Retinal pigment epithelial cell (primary cell): ENCODE measurements at regions not wholly inside any gene's neighbourhood (a gene's known extent, or its start where the extent isn't known, plus 50 kb on each side); places are given as distances from the start of the nearest gene placed in this dataset.
"Not testable (repeated sequence)": the region's sequence is repeated elsewhere in the genome, so short reads cannot be mapped to it uniquely, and the experiment has no call there.

Source experiments
- DNase-seq: peaks from one replicate; pipeline ENCODE4 v3.0.0-alpha.2; 2010; ENCODE audit warnings: low read depth
- H3K4me3 ChIP-seq: 2 replicates; pipeline ENCODE4 v1.5.1; 2011; ENCODE audit warnings: mild to moderate bottlenecking, low read length, control low read depth, moderate library complexity
- TF ChIP-seq, protein P1 (sequence below): conservative IDR thresholded peaks from 2 replicates; pipeline ENCODE4 v1.5.1; 2011; ENCODE audit warnings: low read depth, low read length, control low read depth, inconsistent platforms

GRCh38 chr7:57216340-57216739 is 84.1 kb upstream of the ZNF479 start:
- DNase-seq, result no peak
- TF ChIP-seq, protein P1, sequence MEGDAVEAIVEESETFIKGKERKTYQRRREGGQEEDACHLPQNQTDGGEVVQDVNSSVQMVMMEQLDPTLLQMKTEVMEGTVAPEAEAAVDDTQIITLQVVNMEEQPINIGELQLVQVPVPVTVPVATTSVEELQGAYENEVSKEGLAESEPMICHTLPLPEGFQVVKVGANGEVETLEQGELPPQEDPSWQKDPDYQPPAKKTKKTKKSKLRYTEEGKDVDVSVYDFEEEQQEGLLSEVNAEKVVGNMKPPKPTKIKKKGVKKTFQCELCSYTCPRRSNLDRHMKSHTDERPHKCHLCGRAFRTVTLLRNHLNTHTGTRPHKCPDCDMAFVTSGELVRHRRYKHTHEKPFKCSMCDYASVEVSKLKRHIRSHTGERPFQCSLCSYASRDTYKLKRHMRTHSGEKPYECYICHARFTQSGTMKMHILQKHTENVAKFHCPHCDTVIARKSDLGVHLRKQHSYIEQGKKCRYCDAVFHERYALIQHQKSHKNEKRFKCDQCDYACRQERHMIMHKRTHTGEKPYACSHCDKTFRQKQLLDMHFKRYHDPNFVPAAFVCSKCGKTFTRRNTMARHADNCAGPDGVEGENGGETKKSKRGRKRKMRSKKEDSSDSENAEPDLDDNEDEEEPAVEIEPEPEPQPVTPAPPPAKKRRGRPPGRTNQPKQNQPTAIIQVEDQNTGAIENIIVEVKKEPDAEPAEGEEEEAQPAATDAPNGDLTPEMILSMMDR, result no peak
- no peak overlapping the region for H3K4me3 ChIP-seq

DNA sequence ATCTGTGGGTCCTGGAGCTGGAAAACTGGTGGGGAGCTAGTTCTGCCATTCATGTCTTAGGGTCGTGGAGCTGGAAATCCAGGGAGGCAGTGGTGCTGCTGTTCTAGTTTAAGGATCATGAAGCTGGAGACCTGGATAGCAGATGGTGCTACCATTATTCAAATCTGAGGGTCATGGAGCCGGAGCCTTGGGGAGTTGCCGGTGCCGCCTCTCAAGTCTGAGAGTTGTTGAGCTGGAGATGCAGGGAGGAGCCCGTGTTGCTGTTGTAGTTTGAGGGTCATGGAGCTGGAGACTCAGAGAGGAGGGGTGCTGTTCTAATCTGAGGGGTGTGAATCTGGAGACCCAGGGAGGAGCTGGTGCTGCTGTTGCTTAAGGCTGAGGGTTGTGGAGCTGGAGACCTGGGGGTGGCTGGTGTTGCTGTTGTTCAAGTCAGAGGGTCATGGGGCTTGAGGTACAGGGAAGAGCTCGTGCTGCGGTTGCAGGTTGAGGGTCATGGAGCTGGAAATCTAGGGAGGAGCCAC is 86.0 kb upstream of the ZNF479 start:
- no peak overlapping the region for H3K4me3 ChIP-seq
- no peak for DNase-seq
- TF ChIP-seq, protein P1, result no peak

DNA sequence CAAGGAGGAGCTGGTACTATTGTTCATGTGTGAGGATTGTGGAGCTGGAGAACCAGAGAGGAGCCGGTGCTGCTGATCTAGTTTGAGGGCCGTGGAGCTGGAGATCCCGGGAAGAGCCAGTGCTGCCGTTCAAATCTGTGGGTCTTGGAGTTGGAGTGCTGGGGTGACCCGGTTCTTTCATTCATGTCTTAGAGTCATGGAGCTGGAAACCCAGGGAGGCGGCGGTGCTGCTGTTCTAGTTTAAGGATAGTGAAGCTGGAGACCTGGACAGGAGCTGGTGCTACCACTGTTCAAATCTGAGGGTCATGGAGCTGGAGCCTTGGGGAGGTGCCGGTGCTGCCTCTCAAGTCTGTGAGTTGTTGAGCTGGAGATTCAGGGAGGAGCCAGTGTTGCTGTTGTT is 88.5 kb upstream of the ZNF479 start:
- no peak for DNase-seq
- TF ChIP-seq, protein P1, result no peak
- no peak overlapping the region for H3K4me3 ChIP-seq

DNA sequence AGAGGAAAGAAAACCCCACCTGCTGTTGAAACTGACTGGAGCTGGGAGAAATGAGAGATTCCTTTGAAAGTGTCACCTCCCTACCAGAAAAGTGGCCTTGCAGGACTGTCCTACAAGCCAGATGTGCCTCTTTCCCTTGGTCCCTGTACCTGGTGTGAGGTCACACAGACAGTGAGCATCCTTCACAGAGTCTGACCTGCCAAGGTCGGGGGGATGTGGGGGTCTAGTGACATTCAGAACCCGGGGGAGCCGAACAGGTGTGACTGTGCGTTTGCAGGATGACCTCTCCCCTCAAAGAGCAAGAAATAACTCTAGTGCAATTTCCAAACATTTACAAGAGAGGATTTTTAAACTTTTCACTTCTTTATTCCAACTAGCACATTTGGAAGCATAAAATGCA is 93.4 kb upstream of the ZNF479 start:
- TF ChIP-seq, protein P1, result no peak
- H3K4me3 ChIP-seq, result no peak overlapping the region
- DNase-seq, result no peak

DNA sequence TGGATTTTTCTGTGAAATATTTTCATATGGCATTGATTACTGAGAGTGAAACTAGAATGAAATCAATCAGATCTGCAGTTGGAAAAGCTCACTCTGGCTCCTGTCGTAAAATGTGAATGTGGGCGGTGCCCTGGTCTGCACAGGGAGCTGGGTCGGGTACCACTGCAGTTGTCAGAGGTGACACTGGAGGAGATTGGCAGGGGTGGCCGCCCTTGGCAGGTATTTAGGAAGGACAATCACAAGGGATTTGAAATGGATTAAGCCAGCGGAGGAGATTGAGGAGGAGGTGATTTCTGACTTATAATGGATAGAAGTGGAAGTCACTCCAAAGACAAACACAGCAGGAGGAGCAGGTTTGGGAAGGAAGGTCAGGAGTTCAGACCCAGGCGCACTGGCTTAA is 109.0 kb upstream of the ZNF479 start:
- H3K4me3 ChIP-seq, DNase-seq: not testable (repeated sequence)

GRCh38 chr7:57243551-57243950 is 111.3 kb upstream of the ZNF479 start:
- not testable (repeated sequence) for H3K4me3 ChIP-seq, DNase-seq

- H3K4me3 ChIP-seq, DNase-seq: not testable (repeated sequence)
Observed at GRCh38 chr7:57244345-57244980, 112.2 kb upstream of the ZNF479 start.

GRCh38 chr7:57245206-57245605 is 113.0 kb upstream of the ZNF479 start:
- no peak for DNase-seq
- H3K4me3 ChIP-seq, result no peak overlapping the region
- TF ChIP-seq, protein P1, result no peak

- TF ChIP-seq, protein P1, result no peak
- DNase-seq, result no peak
- H3K4me3 ChIP-seq, result no peak overlapping the region
Observed at GRCh38 chr7:57250801-57251200, 118.6 kb upstream of the ZNF479 start.
